ENCODE measurements at regions not wholly inside any gene's neighbourhood (a gene's known extent, or its start where the extent isn't known, plus 50 kb on each side); places are given as distances from the start of the nearest gene placed in this dataset.

GRCh38 chr17:77088455-77089123 is 52.2 kb upstream of the SEC14L1 start (continued):
- TF ChIP-seq CTCF (conservative IDR thresholded peaks at IDR 0.05; ENCODE audit: low read depth, low read length), result peak; percentile 90

- no peak overlapping the region for H2BK20ac ChIP-seq (ENCODE audit: low read depth, low read length)
- no peaks in the 10 kb centered on the region for H3K9me3 ChIP-seq (ENCODE audit: control insufficient read depth, insufficient read depth, low read length)
- dilution Hi-C loops (cut with HindIII; ENCODE audit: low sequenced_read_pairs, unreplicated experiment), result no loop called here
- intact Hi-C loops (cut with micrococcal nuclease), result loop anchor here (2.0 to 5.0 kb wide), 2 partner anchors 52 to 233 kb away; partner anchors contain the start of gene SEC14L1
- no peaks in the 10 kb centered on the region for H3K4me1 ChIP-seq (ENCODE audit: control insufficient read depth, insufficient read depth, low read length)
- H2BK15ac ChIP-seq (ENCODE audit: low read depth, low read length), result 0 out of 3 replicates have a peak overlapping the region, but pooled peaks have one; percentile 1
- peak overlapping the region; percentile 86 for H3K23ac ChIP-seq (ENCODE audit: low read depth, low read length)
- H3K18ac ChIP-seq (ENCODE audit: low read depth, low read length), result no peak overlapping the region
- BruUV-seq (replicated peaks), result no TSS peak
- peak overlapping the region; percentile 92 for H3K4ac ChIP-seq (ENCODE audit: low read depth, low read length)
- no peaks in the 10 kb centered on the region for H4K20me1 ChIP-seq (ENCODE audit: insufficient read depth, low read length)
- H4K91ac ChIP-seq (ENCODE audit: insufficient read depth, low read depth, low read length), result peak overlapping the region; percentile 80
- ChIA-PET CTCF (interaction anchor here (0.5 to 1.4 kb wide), 3 partner anchors 28 to 166 kb away, joined by 3 to 4 read pairs (median 3); no protein-coding TSS in a partner anchor), POLR2A (ENCODE audit: unreplicated experiment) (interaction anchor here (0.5 to 1.0 kb wide), 2 partner anchors 10 to 90 kb away, joined by 3 read pairs; no protein-coding TSS in a partner anchor)
- no peak; the same call in 1 of the 2 replicates for ATAC-seq (ENCODE audit: low read depth)
- peak overlapping the region; percentile 61 for H3K4me3 ChIP-seq (ENCODE audit: insufficient read depth, low read depth, low read length)
- peak overlapping the region; percentile 78 for H3K27ac ChIP-seq (ENCODE audit: insufficient read depth, low read length)
- DNase-seq, result no peak
- peak overlapping the region; percentile 81 to 95 for H4K8ac ChIP-seq (ENCODE audit: low read depth in 2 of 2, low read length in 2 of 2)
- peak overlapping the region; percentile 81 for H3K56ac ChIP-seq (ENCODE audit: extremely low read depth, insufficient read depth, low read length)
- peaks cover 3% of the 10 kb centered on the region; the same call in 1 of the 2 replicates for H3K9me1 ChIP-seq (ENCODE audit: insufficient read depth, low read length)
- H2AFZ ChIP-seq (replicated peaks; ENCODE audit: low read length, poor library complexity), result peak overlapping the region; percentile 92
- H3K14ac ChIP-seq (replicated peaks; ENCODE audit: low read depth, low read length), result peak overlapping the region; percentile 90
- H3K79me1 ChIP-seq (ENCODE audit: low read depth in 1 of 2, low read length in 2 of 2), result peaks cover 29 to 43% of the 10 kb centered on the region in 2 experiments
- H3K9ac ChIP-seq (ENCODE audit: low read depth, low read length), result peak overlapping the region; percentile 68
- peak overlapping the region; percentile 80 for H4K5ac ChIP-seq (ENCODE audit: low read depth, low read length)
- peak overlapping the region; percentile 100 for H2AK5ac ChIP-seq (ENCODE audit: low read depth, low read length)
- peak overlapping the region; percentile 99 for H2AK9ac ChIP-seq (replicated peaks; ENCODE audit: low read depth, low read length, poor library complexity)
- no peaks in the 10 kb centered on the region for H3K27me3 ChIP-seq (ENCODE audit: control insufficient read depth, insufficient read depth, low read length)
- H2BK120ac ChIP-seq (ENCODE audit: low read depth, low read length), result peak overlapping the region; percentile 63; the same call in 1 of the 2 replicates
- 0% methylated on average over 2 of the region's 6 CpGs; no CpG with 5 or more reads in 1 of the 2 experiments for WGBS, 2 experiments (ENCODE audit: extremely low coverage in 2 of 2, insufficient read length in 1 of 2)
- peak overlapping the region; percentile 99 for H3K4me2 ChIP-seq (ENCODE audit: low read depth, low read length)
- in situ Hi-C loops (cut with MboI; ENCODE audit: low sequenced_read_pairs), result loop anchor here (5.0 kb wide), 1 partner anchor 153 kb away; no protein-coding TSS in a partner anchor
- peaks cover 20% of the 10 kb centered on the region for H3K36me3 ChIP-seq (ENCODE audit: control insufficient read depth, insufficient read depth, low read length)
- H2BK5ac ChIP-seq (ENCODE audit: low read depth, low read length, poor library complexity, severe bottlenecking), result peak overlapping the region; percentile 72
- TF ChIP-seq RAD21 (IDR thresholded peaks at IDR 0.05; ENCODE audit: low read length) (no peak), POLR2A (IDR thresholded peaks at IDR 0.05; ENCODE audit: low read depth, low read length) (no peak), CTCF (conservative IDR thresholded peaks at IDR 0.05; ENCODE audit: low read depth, low read length) (no peak), RCOR1 (IDR thresholded peaks at IDR 0.05; ENCODE audit: insufficient replicate concordance, low read length) (no peak), SMC3 (IDR thresholded peaks at IDR 0.05; ENCODE audit: low read depth, low read length) (no peak), RFX5 (IDR thresholded peaks at IDR 0.05; ENCODE audit: low read depth, low read length) (no peak)
- TF ChIP-seq, protein P1, sequence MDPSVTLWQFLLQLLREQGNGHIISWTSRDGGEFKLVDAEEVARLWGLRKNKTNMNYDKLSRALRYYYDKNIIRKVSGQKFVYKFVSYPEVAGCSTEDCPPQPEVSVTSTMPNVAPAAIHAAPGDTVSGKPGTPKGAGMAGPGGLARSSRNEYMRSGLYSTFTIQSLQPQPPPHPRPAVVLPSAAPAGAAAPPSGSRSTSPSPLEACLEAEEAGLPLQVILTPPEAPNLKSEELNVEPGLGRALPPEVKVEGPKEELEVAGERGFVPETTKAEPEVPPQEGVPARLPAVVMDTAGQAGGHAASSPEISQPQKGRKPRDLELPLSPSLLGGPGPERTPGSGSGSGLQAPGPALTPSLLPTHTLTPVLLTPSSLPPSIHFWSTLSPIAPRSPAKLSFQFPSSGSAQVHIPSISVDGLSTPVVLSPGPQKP (IDR thresholded peaks at IDR 0.05; ENCODE audit: borderline replicate concordance, low read depth, low read length), result no peak
- TF ChIP-seq, protein P2, sequence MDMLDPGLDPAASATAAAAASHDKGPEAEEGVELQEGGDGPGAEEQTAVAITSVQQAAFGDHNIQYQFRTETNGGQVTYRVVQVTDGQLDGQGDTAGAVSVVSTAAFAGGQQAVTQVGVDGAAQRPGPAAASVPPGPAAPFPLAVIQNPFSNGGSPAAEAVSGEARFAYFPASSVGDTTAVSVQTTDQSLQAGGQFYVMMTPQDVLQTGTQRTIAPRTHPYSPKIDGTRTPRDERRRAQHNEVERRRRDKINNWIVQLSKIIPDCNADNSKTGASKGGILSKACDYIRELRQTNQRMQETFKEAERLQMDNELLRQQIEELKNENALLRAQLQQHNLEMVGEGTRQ (IDR thresholded peaks at IDR 0.05; ENCODE audit: low read depth, low read length), result no peak
These were observed 51.7 kb upstream of the SEC14L1 start for GRCh38 chr17:77089124-77089490.

All from IMR-90 (cell line).